WTC11 (cell line): ENCODE measurements at regions not wholly inside any gene's neighbourhood (a gene's known extent, or its start where the extent isn't known, plus 50 kb on each side); places are given as distances from the start of the nearest gene placed in this dataset.

ENCODE experiments used
- ATAC-seq: fragments of 200-7000 bp; cut with Tn5 transposase; 2 replicates; pipeline ENCODE4 v1.10.0; 2021; ENCODE audit warnings: mild to moderate bottlenecking, moderate library complexity
- CTCF ChIA-PET: fragments of 300-600 bp; sonication (Branson Sonifier 250); formaldehyde crosslinking; loops from one replicate; lab custom pipeline; 2021; ENCODE audit warnings: antibody characterized with exemption; lab: Charles Lee
- POLR2A ChIA-PET: fragments of 350-600 bp; sonication (Branson Sonifier 250); formaldehyde crosslinking; loops from one replicate; lab custom pipeline; 2021; ENCODE audit warnings: antibody characterized with exemption; lab: Charles Lee
- DNase-seq: peaks from one replicate; pipeline ENCODE4 v3.0.0; 2021; ENCODE audit warnings: low spot score
- H3K27ac Mint-ChIP-seq: 2 replicates; pipeline ENCODE4 v1.8.0; 2021; ENCODE audit warnings: mixed read lengths
- H3K27me3 Mint-ChIP-seq: 2 replicates; pipeline ENCODE4 v1.8.0; 2021; ENCODE audit warnings: low read depth, mild to moderate bottlenecking, moderate library complexity, mixed read lengths
- H3K36me3 Mint-ChIP-seq: 2 replicates; pipeline ENCODE4 v1.8.0; 2021; ENCODE audit warnings: mixed read lengths
- H3K4me1 Mint-ChIP-seq: 2 replicates; pipeline ENCODE4 v1.8.0; 2022; ENCODE audit warnings: mixed read lengths
- H3K4me3 Mint-ChIP-seq: 2 replicates; pipeline ENCODE4 v1.8.0; 2021; ENCODE audit warnings: mild to moderate bottlenecking, moderate library complexity, mixed read lengths
- H3K9me3 Mint-ChIP-seq: 2 replicates; pipeline ENCODE4 v1.8.0; 2021; ENCODE audit warnings: mixed read lengths
- ESRRA ChIP-seq: sonication (generic); formaldehyde crosslinking; IDR thresholded peaks from 2 replicates; pipeline ENCODE4 v1.8.1; 2022; ENCODE audit warnings: mild to moderate bottlenecking, missing genetic modification reagents, borderline replicate concordance
- FOXJ3 ChIP-seq: sonication (generic); formaldehyde crosslinking; IDR thresholded peaks from 2 replicates; pipeline ENCODE4 v1.9.0; 2021; ENCODE audit warnings: missing genetic modification reagents, mild to moderate bottlenecking, borderline replicate concordance
- GTF2I ChIP-seq: fragments of 250-450 bp; sonication (Bioruptor Pico); conservative IDR thresholded peaks from 2 replicates; pipeline ENCODE4 v1.4.0; 2021; ENCODE audit warnings: mild to moderate bottlenecking
- IRF2 ChIP-seq: sonication (generic); formaldehyde crosslinking; IDR thresholded peaks from 2 replicates; pipeline ENCODE4 v1.8.0; 2022; ENCODE audit warnings: low read depth, missing genetic modification reagents, borderline replicate concordance
- KAT7 ChIP-seq: sonication (generic); formaldehyde crosslinking; IDR thresholded peaks from 2 replicates; pipeline ENCODE4 v1.8.1; 2023; ENCODE audit warnings: missing genetic modification reagents, mild to moderate bottlenecking, borderline replicate concordance
- MYBL2 ChIP-seq: sonication (generic); formaldehyde crosslinking; IDR thresholded peaks from 2 replicates; pipeline ENCODE4 v1.8.1; 2023; ENCODE audit warnings: mild to moderate bottlenecking, moderate library complexity, missing genetic modification reagents
- NR3C1 ChIP-seq: sonication (generic); formaldehyde crosslinking; conservative IDR thresholded peaks from 2 replicates; pipeline ENCODE4 v1.8.1; 2023; ENCODE audit warnings: low read depth, mild to moderate bottlenecking, missing genetic modification reagents
- PRRX2 ChIP-seq: fragments of 250-450 bp; sonication (Bioruptor Pico); IDR thresholded peaks from 2 replicates; pipeline ENCODE4 v1.8.0; 2021; ENCODE audit warnings: mild to moderate bottlenecking
- RORB ChIP-seq: fragments of 250-450 bp; sonication (Bioruptor Pico); IDR thresholded peaks from 2 replicates; pipeline ENCODE4 v1.9.0; 2021; ENCODE audit warnings: mild to moderate bottlenecking
- TCF7 ChIP-seq: sonication (generic); formaldehyde crosslinking; IDR thresholded peaks from 2 replicates; pipeline ENCODE4 v1.8.0; 2022; ENCODE audit warnings: mild to moderate bottlenecking, low read depth, missing genetic modification reagents, moderate library complexity
- TEAD1 ChIP-seq: sonication (generic); formaldehyde crosslinking; IDR thresholded peaks from 2 replicates; pipeline ENCODE4 v1.8.0; 2022; ENCODE audit warnings: mild to moderate bottlenecking, missing genetic modification reagents
- TP53 ChIP-seq: sonication (generic); formaldehyde crosslinking; IDR thresholded peaks from 2 replicates; pipeline ENCODE4 v1.8.1; 2023; ENCODE audit warnings: mild to moderate bottlenecking, missing genetic modification reagents
- ZBTB21 ChIP-seq: sonication (generic); formaldehyde crosslinking; IDR thresholded peaks from 2 replicates; pipeline ENCODE4 v1.8.1; 2023; ENCODE audit warnings: mild to moderate bottlenecking, missing genetic modification reagents, borderline replicate concordance
- ZNF138 ChIP-seq: sonication (generic); formaldehyde crosslinking; conservative IDR thresholded peaks from 2 replicates; pipeline ENCODE4 v1.8.1; 2022; ENCODE audit warnings: mild to moderate bottlenecking, moderate library complexity, missing genetic modification reagents
- ZNF317 ChIP-seq: sonication (generic); formaldehyde crosslinking; IDR thresholded peaks from 2 replicates; pipeline ENCODE4 v1.8.1; 2023; ENCODE audit warnings: low read depth, mild to moderate bottlenecking, moderate library complexity, missing genetic modification reagents, borderline replicate concordance
- ZNF423 ChIP-seq: fragments of 250-450 bp; sonication (Bioruptor Pico); IDR thresholded peaks from 2 replicates; pipeline ENCODE4 v2.1.2; 2022; ENCODE audit warnings: mild to moderate bottlenecking, moderate library complexity
- TF ChIP-seq, protein P1 (sequence below): sonication (generic); formaldehyde crosslinking; IDR thresholded peaks from 2 replicates; pipeline ENCODE4 v1.8.0; 2022; ENCODE audit warnings: mild to moderate bottlenecking, missing genetic modification reagents
- TF ChIP-seq, protein P2 (sequence below): sonication (generic); formaldehyde crosslinking; IDR thresholded peaks from 2 replicates; pipeline ENCODE4 v1.8.1; 2023; ENCODE audit warnings: mild to moderate bottlenecking, missing genetic modification reagents, moderate library complexity
- TF ChIP-seq, protein P3 (sequence below): sonication (generic); formaldehyde crosslinking; IDR thresholded peaks from 2 replicates; pipeline ENCODE4 v1.8.0; 2023; ENCODE audit warnings: missing genetic modification reagents
- TF ChIP-seq, protein P4 (sequence below): sonication (generic); formaldehyde crosslinking; IDR thresholded peaks from 2 replicates; pipeline ENCODE4 v1.8.1; 2022; ENCODE audit warnings: low read depth, mild to moderate bottlenecking, moderate library complexity, missing genetic modification reagents, borderline replicate concordance
- TF ChIP-seq, protein P5 (sequence below): sonication (generic); formaldehyde crosslinking; IDR thresholded peaks from 2 replicates; pipeline ENCODE4 v1.8.1; 2023; ENCODE audit warnings: mild to moderate bottlenecking, moderate library complexity, missing genetic modification reagents
- TF ChIP-seq, protein P6 (sequence below): fragments of 250-450 bp; sonication (Bioruptor Pico); IDR thresholded peaks from 2 replicates; pipeline ENCODE4 v2.1.2; 2022; ENCODE audit warnings: mild to moderate bottlenecking, moderate library complexity

DNA sequence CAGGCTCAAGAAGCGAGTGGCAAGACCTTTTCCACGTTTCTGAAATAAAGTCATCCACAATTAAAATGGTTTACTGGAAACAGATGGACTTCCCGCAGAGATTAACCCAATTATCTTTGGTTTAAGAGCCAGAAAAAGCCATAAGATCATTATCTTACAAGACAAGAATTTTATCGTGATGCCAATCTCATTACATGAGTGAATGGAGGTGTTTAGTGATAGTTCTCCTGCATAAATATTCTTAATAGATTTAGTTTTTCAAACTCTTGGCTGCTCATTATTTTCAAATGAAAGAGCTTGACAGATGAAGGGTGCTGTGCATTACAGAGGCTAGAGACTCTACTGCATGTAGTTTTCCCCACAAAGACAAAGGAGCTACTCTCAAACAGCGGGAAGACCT, 1028.4 kb upstream of the PIK3C3 start (continued):
- TF ChIP-seq, protein P1, sequence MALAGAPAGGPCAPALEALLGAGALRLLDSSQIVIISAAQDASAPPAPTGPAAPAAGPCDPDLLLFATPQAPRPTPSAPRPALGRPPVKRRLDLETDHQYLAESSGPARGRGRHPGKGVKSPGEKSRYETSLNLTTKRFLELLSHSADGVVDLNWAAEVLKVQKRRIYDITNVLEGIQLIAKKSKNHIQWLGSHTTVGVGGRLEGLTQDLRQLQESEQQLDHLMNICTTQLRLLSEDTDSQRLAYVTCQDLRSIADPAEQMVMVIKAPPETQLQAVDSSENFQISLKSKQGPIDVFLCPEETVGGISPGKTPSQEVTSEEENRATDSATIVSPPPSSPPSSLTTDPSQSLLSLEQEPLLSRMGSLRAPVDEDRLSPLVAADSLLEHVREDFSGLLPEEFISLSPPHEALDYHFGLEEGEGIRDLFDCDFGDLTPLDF (CRISPR knock-in tag), result no peak
- TF ChIP-seq IRF2 (no peak), KAT7 (no peak), NR3C1 (CRISPR knock-in tag) (no peak), ZNF317 (CRISPR knock-in tag) (no peak), TP53 (CRISPR knock-in tag) (no peak), TCF7 (CRISPR knock-in tag) (no peak)
- TF ChIP-seq, protein P2, sequence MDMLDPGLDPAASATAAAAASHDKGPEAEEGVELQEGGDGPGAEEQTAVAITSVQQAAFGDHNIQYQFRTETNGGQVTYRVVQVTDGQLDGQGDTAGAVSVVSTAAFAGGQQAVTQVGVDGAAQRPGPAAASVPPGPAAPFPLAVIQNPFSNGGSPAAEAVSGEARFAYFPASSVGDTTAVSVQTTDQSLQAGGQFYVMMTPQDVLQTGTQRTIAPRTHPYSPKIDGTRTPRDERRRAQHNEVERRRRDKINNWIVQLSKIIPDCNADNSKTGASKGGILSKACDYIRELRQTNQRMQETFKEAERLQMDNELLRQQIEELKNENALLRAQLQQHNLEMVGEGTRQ (CRISPR knock-in tag), result no peak

DNA sequence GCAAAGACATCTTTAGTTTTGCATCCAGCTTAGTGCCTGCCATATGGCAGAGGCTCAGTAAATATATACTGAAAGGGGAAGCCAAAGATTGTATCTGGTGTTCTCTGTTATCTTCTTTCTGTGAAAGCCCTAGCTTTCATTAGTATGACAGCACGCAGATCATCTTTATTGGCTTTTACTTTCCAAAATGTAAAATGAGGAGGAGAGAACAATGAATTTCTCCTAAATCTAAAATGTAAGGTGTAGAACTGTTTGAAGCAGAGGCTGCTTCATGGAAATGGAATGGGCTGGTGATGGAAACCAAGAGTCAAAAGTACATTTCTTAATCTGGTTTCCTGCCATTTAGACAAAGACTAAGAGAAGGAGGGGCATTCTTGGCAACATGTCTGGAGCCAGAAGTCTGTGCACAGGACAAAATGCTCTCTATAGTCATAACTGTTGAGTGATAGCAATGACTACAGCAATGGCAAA, 1029.9 kb upstream of the PIK3C3 start:
- Mint-ChIP-seq H3K36me3 (no peaks in the 10 kb centered on the region), H3K27ac (no peak overlapping the region), H3K4me3 (no peak overlapping the region), H3K9me3 (peaks cover 5% of the 10 kb centered on the region; the same call in 1 of the 2 replicates), H3K4me1 (no peaks in the 10 kb centered on the region), H3K27me3 (no peaks in the 10 kb centered on the region)
- no peak for DNase-seq
- TF ChIP-seq FOXJ3 (CRISPR knock-in tag), result no peak
- TF ChIP-seq, protein P3, sequence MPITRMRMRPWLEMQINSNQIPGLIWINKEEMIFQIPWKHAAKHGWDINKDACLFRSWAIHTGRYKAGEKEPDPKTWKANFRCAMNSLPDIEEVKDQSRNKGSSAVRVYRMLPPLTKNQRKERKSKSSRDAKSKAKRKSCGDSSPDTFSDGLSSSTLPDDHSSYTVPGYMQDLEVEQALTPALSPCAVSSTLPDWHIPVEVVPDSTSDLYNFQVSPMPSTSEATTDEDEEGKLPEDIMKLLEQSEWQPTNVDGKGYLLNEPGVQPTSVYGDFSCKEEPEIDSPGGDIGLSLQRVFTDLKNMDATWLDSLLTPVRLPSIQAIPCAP, result no peak
- TF ChIP-seq ZNF138 (CRISPR knock-in tag), result no peak
- TF ChIP-seq PRRX2 (CRISPR knock-in tag), result no peak
- TF ChIP-seq TEAD1 (CRISPR knock-in tag), result no peak
- TF ChIP-seq, protein P4, sequence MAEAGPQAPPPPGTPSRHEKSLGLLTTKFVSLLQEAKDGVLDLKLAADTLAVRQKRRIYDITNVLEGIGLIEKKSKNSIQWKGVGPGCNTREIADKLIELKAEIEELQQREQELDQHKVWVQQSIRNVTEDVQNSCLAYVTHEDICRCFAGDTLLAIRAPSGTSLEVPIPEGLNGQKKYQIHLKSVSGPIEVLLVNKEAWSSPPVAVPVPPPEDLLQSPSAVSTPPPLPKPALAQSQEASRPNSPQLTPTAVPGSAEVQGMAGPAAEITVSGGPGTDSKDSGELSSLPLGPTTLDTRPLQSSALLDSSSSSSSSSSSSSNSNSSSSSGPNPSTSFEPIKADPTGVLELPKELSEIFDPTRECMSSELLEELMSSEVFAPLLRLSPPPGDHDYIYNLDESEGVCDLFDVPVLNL (CRISPR knock-in tag), result no peak
- no peak for TF ChIP-seq RORB (CRISPR knock-in tag)
- TF ChIP-seq, protein P1 (CRISPR knock-in tag), result no peak
- no peak for TF ChIP-seq MYBL2 (CRISPR knock-in tag)
- TF ChIP-seq GTF2I (CRISPR knock-in tag), result no peak
- CTCF ChIA-PET, result no interaction called here
- POLR2A ChIA-PET, result no interaction called here
- ATAC-seq, result no peak

DNA sequence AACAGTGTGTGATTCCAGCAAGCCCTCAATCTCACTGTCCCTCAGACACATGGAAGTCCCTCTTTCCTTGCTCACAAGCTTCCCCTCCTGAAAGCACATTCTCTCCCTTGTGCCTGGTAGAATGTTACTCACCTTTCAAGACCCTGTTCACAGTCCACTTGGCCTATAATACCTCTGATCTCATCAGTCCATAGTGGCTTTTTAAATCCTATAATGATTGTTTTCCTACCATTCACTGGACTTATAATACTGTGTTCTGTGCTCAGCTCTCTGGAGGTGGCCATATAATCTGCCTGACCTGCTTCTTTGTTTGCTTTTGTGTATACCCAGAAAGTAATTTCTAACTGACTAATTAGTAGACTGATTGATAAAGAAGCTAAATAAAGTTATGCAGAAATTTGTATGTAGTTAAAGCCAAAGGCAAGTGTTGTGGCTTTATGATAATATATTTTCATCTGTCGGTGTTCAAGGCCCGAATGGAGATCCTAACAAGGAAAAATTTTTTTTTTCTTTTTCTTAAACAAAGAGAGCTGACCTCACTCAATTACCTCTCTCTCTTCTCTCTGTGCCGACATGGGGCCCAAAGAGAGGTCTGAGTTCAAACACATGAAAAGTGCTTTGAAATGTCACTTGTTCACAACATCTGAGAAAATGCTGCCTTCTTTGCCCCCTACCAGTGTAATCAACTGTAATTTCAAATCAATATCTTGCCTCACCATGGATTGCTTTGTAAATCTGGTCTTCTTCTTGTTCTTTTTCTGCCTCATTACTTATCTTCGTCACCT, 1033.0 kb upstream of the PIK3C3 start:
- POLR2A ChIA-PET, result no interaction called here
- CTCF ChIA-PET, result interaction anchor here (3.9 kb wide), 1 partner anchor 13 kb away, joined by 14 read pairs; no protein-coding TSS in a partner anchor
- Mint-ChIP-seq H3K27ac (no peak overlapping the region), H3K27me3 (no peaks in the 10 kb centered on the region), H3K4me3 (no peak overlapping the region), H3K36me3 (no peaks in the 10 kb centered on the region), H3K4me1 (no peaks in the 10 kb centered on the region), H3K9me3 (peaks cover 5% of the 10 kb centered on the region; the same call in 1 of the 2 replicates)
- no peak for DNase-seq
- ATAC-seq, result no peak
- TF ChIP-seq, protein P5, sequence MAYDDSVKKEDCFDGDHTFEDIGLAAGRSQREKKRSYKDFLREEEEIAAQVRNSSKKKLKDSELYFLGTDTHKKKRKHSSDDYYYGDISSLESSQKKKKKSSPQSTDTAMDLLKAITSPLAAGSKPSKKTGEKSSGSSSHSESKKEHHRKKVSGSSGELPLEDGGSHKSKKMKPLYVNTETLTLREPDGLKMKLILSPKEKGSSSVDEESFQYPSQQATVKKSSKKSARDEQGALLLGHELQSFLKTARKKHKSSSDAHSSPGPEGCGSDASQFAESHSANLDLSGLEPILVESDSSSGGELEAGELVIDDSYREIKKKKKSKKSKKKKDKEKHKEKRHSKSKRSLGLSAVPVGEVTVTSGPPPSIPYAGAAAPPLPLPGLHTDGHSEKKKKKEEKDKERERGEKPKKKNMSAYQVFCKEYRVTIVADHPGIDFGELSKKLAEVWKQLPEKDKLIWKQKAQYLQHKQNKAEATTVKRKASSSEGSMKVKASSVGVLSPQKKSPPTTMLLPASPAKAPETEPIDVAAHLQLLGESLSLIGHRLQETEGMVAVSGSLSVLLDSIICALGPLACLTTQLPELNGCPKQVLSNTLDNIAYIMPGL (CRISPR knock-in tag), result no peak
- TF ChIP-seq, protein P6, sequence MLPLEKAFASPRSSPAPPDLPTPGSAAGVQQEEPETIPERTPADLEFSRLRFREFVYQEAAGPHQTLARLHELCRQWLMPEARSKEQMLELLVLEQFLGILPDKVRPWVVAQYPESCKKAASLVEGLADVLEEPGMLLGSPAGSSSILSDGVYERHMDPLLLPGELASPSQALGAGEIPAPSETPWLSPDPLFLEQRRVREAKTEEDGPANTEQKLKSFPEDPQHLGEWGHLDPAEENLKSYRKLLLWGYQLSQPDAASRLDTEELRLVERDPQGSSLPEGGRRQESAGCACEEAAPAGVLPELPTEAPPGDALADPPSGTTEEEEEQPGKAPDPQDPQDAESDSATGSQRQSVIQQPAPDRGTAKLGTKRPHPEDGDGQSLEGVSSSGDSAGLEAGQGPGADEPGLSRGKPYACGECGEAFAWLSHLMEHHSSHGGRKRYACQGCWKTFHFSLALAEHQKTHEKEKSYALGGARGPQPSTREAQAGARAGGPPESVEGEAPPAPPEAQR (CRISPR knock-in tag), result no peak
- TF ChIP-seq ZBTB21 (CRISPR knock-in tag) (no peak), ESRRA (CRISPR knock-in tag) (no peak), ZNF423 (CRISPR knock-in tag) (no peak)
